Vagina (tissue), 2 donors: ENCODE measurements at regions not wholly inside any gene's neighbourhood (a gene's known extent, or its start where the extent isn't known, plus 50 kb on each side); places are given as distances from the start of the nearest gene placed in this dataset.

Experiments
- DNase-seq, 2 donors: peaks; one replicate each; pipeline ENCODE4 v3.0.0-alpha.2; 2017; ENCODE audit errors: extremely low spot score in 2 of 2
- H3K27ac ChIP-seq: fragments of 200-600 bp; sonication (generic); one replicate; pipeline ENCODE4 v1.5.1; 2019
- H3K27me3 ChIP-seq: fragments of 200-600 bp; sonication (generic); one replicate; pipeline ENCODE4 v1.5.1; 2019
- H3K36me3 ChIP-seq, 2 donors: fragments of 200-600 bp; sonication (generic); one replicate each; pipeline ENCODE4 v1.5.1; 2017 to 2019
- H3K4me1 ChIP-seq: fragments of 200-600 bp; sonication (generic); one replicate; pipeline ENCODE4 v1.5.1; 2019
- H3K4me3 ChIP-seq, 2 donors: fragments of 200-600 bp; sonication (generic); 1 replicate in 1 of 2; 2 replicates in 1 of 2; pipeline ENCODE4 v1.5.1; 2016 to 2019
- H3K9me3 ChIP-seq: fragments of 200-600 bp; sonication (generic); one replicate; pipeline ENCODE4 v1.5.1; 2019
- POLR2A ChIP-seq, 2 donors: fragments of 450-650 bp; IDR thresholded peaks; one replicate each; pipeline ENCODE4 v1.6.1; 2017; ENCODE audit warnings: antibody characterized with exemption in 2 of 2, mild to moderate bottlenecking in 2 of 2, moderate library complexity in 2 of 2
- POLR2AphosphoS5 ChIP-seq, 2 donors: sonication (generic); formaldehyde crosslinking; IDR thresholded peaks; one replicate each; pipeline ENCODE4 v1.9.0; 2017; ENCODE audit warnings: antibody characterized with exemption in 2 of 2, mild to moderate bottlenecking in 2 of 2, low read depth in 1 of 2; ENCODE audit not compliant: insufficient read depth in 1 of 2
- intact Hi-C: fragments of 100-400 bp; cut with DNase I; formaldehyde crosslinking; loops from one replicate; pipeline ENCODE4 v1.15.1; 2023
- TF ChIP-seq, protein P1 (sequence below), 3 experiments: fragments of 450-650 bp in 2 of 3; fragments of 200-600 bp in 1 of 3; sonication (generic) in 1 of 3; IDR thresholded peaks; one replicate each; pipeline ENCODE4 v1.5.1; 2017 to 2019; ENCODE audit warnings: antibody characterized with exemption in 3 of 3, mild to moderate bottlenecking in 2 of 3, moderate library complexity in 2 of 3

GRCh38 chr3:181267312-181267711 is 277.8 kb upstream of the DNAJC19 start:
- no peak for DNase-seq
- TF ChIP-seq POLR2A (IDR thresholded peaks at IDR 0.05) (no peak), POLR2AphosphoS5 (IDR thresholded peaks at IDR 0.05; ENCODE audit: insufficient read depth in 1 of 2, low read depth in 1 of 2) (no peak)
- TF ChIP-seq, protein P1, sequence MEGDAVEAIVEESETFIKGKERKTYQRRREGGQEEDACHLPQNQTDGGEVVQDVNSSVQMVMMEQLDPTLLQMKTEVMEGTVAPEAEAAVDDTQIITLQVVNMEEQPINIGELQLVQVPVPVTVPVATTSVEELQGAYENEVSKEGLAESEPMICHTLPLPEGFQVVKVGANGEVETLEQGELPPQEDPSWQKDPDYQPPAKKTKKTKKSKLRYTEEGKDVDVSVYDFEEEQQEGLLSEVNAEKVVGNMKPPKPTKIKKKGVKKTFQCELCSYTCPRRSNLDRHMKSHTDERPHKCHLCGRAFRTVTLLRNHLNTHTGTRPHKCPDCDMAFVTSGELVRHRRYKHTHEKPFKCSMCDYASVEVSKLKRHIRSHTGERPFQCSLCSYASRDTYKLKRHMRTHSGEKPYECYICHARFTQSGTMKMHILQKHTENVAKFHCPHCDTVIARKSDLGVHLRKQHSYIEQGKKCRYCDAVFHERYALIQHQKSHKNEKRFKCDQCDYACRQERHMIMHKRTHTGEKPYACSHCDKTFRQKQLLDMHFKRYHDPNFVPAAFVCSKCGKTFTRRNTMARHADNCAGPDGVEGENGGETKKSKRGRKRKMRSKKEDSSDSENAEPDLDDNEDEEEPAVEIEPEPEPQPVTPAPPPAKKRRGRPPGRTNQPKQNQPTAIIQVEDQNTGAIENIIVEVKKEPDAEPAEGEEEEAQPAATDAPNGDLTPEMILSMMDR (IDR thresholded peaks at IDR 0.05): no peak
- Histone ChIP-seq H3K27ac (no peak overlapping the region), H3K4me1 (no peaks in the 10 kb centered on the region), H3K27me3 (no peaks in the 10 kb centered on the region), H3K36me3 (no peaks in the 10 kb centered on the region), H3K4me3 (no peak overlapping the region), H3K9me3 (no peaks in the 10 kb centered on the region)
- intact Hi-C loops: no loop called here

DNA sequence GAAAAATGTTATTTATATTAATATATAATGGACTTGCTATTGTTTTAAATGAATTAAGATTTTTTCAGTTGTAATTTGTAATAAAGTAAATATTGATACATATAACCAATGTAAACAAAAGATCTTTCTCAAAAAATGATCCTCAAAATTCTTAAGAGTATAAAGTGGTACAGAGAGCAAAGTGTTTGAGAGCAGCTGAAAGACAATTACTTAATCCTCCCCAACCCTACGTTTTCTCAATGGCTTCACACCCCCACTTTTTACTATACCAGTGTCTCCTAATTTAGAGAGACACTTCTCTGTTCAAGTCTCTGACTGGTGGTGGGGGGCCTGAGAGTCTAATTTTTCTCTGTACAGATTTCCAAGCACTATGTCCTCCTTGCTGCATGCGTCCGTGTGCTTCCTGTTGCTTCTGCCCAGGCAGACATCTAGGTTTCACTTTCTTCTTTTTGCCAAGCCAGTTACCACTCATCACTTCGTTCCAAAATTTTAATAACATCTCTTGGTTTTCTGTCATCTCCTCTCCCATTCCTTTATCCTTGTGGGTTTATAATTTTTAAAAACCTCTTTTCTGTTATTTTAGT is 276.3 kb upstream of the DNAJC19 start:
- DNase-seq: no peak
- intact Hi-C loops: no loop called here
- no peaks in the 10 kb centered on the region for H3K9me3 ChIP-seq
- no peaks in the 10 kb centered on the region for H3K4me1 ChIP-seq
- TF ChIP-seq, protein P1 (IDR thresholded peaks at IDR 0.05): no peak
- TF ChIP-seq POLR2A (IDR thresholded peaks at IDR 0.05) (no peak), POLR2AphosphoS5 (IDR thresholded peaks at IDR 0.05; ENCODE audit: insufficient read depth in 1 of 2, low read depth in 1 of 2) (no peak)
- H3K27ac ChIP-seq: no peak overlapping the region
- H3K36me3 ChIP-seq: no peaks in the 10 kb centered on the region
- H3K4me3 ChIP-seq: no peak overlapping the region
- no peaks in the 10 kb centered on the region for H3K27me3 ChIP-seq

GRCh38 chr3:181264486-181264885 is 274.9 kb upstream of the DNAJC19 start:
- Histone ChIP-seq H3K4me1 (no peaks in the 10 kb centered on the region), H3K27me3 (no peaks in the 10 kb centered on the region), H3K36me3 (no peaks in the 10 kb centered on the region), H3K9me3 (no peaks in the 10 kb centered on the region), H3K4me3 (no peak overlapping the region), H3K27ac (no peak overlapping the region)
- TF ChIP-seq, protein P1 (IDR thresholded peaks at IDR 0.05): no peak
- TF ChIP-seq POLR2AphosphoS5 (IDR thresholded peaks at IDR 0.05; ENCODE audit: insufficient read depth in 1 of 2, low read depth in 1 of 2) (no peak), POLR2A (IDR thresholded peaks at IDR 0.05) (no peak)
- intact Hi-C loops: no loop called here
- no peak for DNase-seq

DNA sequence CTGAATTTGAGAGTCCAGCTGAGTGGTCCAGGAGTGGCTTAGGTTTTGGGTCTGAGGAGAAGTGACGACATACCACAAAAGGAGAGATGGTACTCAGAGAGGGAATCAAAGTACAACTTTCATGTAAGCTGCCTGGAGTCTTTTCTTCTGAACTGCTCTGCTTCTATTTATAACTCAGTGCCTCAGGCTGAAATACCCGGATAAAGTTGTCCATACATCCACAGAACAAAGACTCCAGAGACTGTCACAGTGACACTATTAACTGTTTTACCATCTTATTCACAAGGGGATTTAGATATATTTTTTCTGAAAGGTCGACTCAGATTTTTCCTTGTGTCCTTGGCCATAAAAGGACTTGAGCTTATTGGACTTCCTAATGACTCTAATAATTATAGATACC is 264.3 kb upstream of the DNAJC19 start:
- no peaks in the 10 kb centered on the region for H3K4me1 ChIP-seq
- H3K4me3 ChIP-seq: no peak overlapping the region
- no peaks in the 10 kb centered on the region for H3K27me3 ChIP-seq
- no peak for DNase-seq
- no peaks in the 10 kb centered on the region for H3K36me3 ChIP-seq
- no peak overlapping the region for H3K27ac ChIP-seq
- intact Hi-C loops: no loop called here
- no peaks in the 10 kb centered on the region for H3K9me3 ChIP-seq
- TF ChIP-seq POLR2AphosphoS5 (IDR thresholded peaks at IDR 0.05; ENCODE audit: insufficient read depth in 1 of 2, low read depth in 1 of 2) (no peak), POLR2A (IDR thresholded peaks at IDR 0.05) (no peak)
- TF ChIP-seq, protein P1 (IDR thresholded peaks at IDR 0.05): no peak

GRCh38 chr3:181252631-181253030 is 263.1 kb upstream of the DNAJC19 start:
- Histone ChIP-seq H3K27ac (no peak overlapping the region), H3K36me3 (no peaks in the 10 kb centered on the region), H3K27me3 (no peaks in the 10 kb centered on the region), H3K9me3 (no peaks in the 10 kb centered on the region), H3K4me1 (no peaks in the 10 kb centered on the region), H3K4me3 (no peak overlapping the region)
- no peak for DNase-seq
- TF ChIP-seq POLR2A (IDR thresholded peaks at IDR 0.05) (no peak), POLR2AphosphoS5 (IDR thresholded peaks at IDR 0.05; ENCODE audit: insufficient read depth in 1 of 2, low read depth in 1 of 2) (no peak)
- TF ChIP-seq, protein P1 (IDR thresholded peaks at IDR 0.05): no peak
- intact Hi-C loops: no loop called here
